Fibroblast of the aortic adventitia (primary cell): ENCODE measurements at regions not wholly inside any gene's neighbourhood (a gene's known extent, or its start where the extent isn't known, plus 50 kb on each side); places are given as distances from the start of the nearest gene placed in this dataset.

ENCODE experiments used
- DNase-seq: peaks from one replicate; pipeline ENCODE4 v3.0.0-alpha.2; 2010; ENCODE audit warnings: low read depth
- H3K4me3 ChIP-seq: 2 replicates; pipeline ENCODE4 v1.5.1; 2011; ENCODE audit warnings: low read depth, mild to moderate bottlenecking, control low read depth, low read length, moderate library complexity
- CTCF ChIP-seq: IDR thresholded peaks from 2 replicates; pipeline ENCODE4 v1.5.1; 2011; ENCODE audit warnings: mild to moderate bottlenecking, low read length, control low read depth, inconsistent platforms; ENCODE audit not compliant: insufficient read depth

DNA sequence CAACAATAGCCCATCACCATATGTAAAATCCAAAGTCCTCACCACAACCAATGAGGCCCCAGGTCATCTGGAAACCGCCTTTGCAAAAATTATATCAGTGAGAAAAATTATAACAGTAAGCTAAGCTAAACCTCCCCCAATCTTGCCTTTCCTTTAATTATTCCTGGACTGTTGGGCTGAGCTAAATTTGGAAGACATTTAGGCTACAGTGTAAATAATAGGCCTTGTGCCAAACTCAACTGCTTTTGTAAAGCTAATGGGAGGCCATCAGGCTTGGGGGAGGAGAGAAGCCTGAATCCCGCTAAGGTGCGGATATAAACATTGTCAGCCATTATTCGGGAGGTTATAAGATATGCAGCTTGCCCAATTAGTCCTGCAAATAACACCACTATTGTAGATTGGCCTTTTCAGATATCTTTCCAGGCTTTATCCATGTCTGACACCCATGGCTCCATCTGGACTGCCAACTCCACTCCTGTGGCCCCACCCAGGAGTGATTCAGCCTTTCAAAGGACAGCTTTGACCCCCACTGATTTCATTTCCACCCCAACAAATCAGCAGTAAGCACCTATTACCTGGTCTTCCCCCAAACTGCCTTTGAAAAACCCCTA, 53.0 kb upstream of the CA12 start:
- H3K4me3 ChIP-seq: no peak overlapping the region
- TF ChIP-seq CTCF: no peak
- DNase-seq: no peak

DNA sequence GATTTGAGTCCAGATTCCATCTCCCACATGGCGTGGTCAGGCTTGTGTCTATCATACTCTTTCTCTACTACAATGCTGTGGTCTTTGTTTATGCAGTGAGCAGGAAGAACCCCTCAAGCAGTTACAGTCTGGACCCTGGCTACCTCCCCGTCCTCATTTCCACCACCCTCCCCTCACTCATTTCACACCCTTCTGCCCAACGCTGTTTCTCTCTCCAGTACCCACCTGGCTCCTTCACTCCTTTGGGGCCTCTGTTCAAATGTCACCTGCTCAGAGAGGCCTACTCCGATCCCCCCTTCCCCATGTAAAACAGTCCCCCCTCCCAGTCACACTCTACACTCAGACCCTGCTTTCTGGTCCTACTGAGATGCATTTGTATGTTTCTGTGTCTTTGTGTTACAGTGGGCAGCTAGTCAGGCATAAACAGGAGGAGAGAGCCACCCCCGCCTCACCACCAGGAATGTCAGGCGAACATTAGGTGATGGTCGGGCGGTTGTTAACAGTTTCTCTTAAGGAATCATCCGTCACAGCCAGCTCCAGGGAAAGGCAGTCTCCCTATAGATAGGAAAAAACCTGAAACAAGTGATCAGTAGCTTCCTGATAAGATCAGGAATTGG, 53.7 kb upstream of the CA12 start:
- TF ChIP-seq CTCF: no peak
- H3K4me3 ChIP-seq: no peak overlapping the region
- no peak for DNase-seq

DNA sequence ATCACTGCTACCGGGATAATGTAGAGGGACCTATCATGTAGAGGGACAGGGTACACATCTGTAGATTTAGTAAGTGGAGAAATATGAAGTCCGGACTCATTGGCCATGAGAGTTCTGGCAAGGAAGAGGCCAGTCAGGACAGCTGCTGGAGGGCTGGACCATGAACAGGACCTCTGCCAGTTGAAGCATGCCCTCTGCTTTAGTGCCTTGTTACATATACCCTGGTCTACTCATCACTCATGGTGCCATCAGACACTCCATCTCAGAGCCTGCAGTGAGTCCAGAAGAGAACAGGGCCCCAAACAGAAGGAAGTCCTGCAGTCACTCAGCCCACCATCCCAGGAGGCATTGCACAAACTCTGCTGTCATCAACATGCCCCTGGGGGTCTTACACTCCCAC, 54.7 kb upstream of the CA12 start:
- no peak for DNase-seq
- no peak for TF ChIP-seq CTCF
- no peak overlapping the region for H3K4me3 ChIP-seq

DNA sequence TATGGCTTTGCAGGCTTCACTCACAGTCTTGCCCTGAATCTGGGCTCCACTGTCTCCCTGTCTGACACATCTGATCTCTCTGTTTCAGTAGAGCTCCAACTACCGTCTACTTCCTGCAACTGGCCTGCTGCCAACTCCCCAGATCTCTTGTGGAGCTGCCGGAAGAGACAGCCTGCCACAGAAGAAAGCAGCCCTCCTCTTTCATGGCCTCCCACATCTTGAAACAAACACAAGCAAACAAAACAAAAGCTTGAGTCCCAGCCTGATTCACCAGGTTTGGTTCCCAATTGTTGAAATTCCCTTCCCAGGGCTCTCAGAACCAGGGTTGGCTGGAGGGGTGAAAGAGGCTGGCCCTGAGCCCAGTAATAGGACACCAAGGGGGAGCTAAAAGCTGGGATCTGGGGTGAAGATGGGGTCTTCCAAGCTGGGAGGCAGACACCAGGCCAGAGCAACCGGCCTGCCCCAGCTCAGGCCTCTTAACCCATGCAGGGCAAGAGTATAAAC, 55.3 kb upstream of the CA12 start:
- DNase-seq: peak; percentile 77
- H3K4me3 ChIP-seq: no peak overlapping the region
- no peak for TF ChIP-seq CTCF

DNA sequence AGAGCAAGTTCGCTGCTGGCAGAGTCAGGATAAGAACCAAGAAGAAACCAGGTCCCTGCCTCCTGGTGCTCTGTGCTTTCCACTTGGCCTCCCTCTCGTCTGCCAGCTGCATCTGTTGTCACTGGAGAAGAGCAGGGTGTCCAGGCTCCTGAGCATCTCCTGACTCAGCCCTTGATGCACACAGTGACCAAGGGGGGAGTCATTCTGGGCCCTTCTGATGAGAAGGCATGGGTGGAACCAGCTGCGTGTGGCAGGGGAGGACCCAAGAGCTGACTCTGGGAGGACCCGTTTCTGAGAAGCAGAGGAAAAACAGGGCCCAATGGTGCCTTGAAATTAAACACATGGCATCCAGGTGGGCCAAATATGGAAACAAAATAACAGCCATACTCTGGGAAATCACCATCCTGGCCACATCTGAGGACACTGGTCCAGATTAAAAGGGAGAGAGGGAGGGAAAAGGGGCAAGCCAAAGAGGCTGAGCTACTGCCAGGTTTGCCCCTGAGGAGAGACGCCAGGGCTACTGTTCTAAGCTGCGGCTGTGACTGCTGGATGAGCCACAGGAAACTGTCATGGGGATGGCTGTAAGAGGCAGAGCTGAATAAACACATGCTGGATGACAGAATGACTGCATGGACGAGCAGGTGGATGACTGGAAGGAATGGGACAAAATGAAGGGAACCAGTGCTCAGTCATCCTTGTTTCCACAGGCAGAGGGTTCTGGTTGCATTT, 58.1 kb upstream of the CA12 start:
- no peak for DNase-seq
- no peak overlapping the region for H3K4me3 ChIP-seq
- TF ChIP-seq CTCF: no peak

DNA sequence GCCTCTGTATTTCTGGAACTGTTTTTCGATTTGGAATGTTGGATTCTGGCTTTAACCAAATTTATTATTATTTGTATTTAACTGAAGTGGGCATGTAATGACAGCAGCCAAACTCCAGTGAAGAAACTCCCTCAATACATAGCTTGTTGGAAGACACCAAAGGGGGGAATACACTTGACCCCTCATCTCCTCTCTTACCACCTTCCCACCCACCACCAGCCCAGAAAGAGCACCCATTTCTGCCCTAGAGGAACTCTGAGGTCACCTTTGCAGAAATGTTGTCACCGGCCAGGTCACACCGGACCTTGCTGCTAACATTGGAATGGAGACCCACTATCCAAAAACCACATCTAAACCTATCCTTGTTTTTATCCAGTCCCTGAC, 58.6 kb upstream of the CA12 start:
- DNase-seq: no peak
- H3K4me3 ChIP-seq: no peak overlapping the region
- no peak for TF ChIP-seq CTCF
